Astrocyte (in vitro differentiated cells and primary cell): ENCODE measurements at regions not wholly inside any gene's neighbourhood (a gene's known extent, or its start where the extent isn't known, plus 50 kb on each side); places are given as distances from the start of the nearest gene placed in this dataset.

ENCODE experiments used
- DNase-seq: peaks from one replicate; pipeline ENCODE4 v3.0.0-alpha.2; 2010; ENCODE audit warnings: low read depth
- FAIRE-seq: peaks from 2 replicates; lab custom pipeline; 2011; peaks lifted over from hg19 to GRCh38; lab: Jason Lieb, UNC
- H2AFZ ChIP-seq: 2 replicates; pipeline ENCODE4 v1.6.0; 2012; ENCODE audit warnings: low read depth, low read length, inconsistent platforms
- H3K27ac ChIP-seq: 2 replicates; pipeline ENCODE4 v1.5.1; 2011; ENCODE audit warnings: low read depth, low read length, inconsistent platforms
- H3K27me3 ChIP-seq: 2 replicates; pipeline ENCODE4 v1.6.0; 2011; ENCODE audit warnings: low read length, inconsistent platforms; ENCODE audit not compliant: insufficient read depth
- H3K36me3 ChIP-seq: 2 replicates; pipeline ENCODE4 v1.5.1; 2011; ENCODE audit warnings: low read length, inconsistent platforms; ENCODE audit not compliant: insufficient read depth
- H3K4me1 ChIP-seq: 2 replicates; pipeline ENCODE4 v1.5.1; 2011; ENCODE audit warnings: low read length, inconsistent platforms; ENCODE audit not compliant: insufficient read depth
- H3K4me2 ChIP-seq: 2 replicates; pipeline ENCODE4 v1.6.0; 2012; ENCODE audit warnings: low read length, inconsistent platforms
- H3K4me3 ChIP-seq: 2 replicates; pipeline ENCODE4 v1.5.1; 2011; ENCODE audit warnings: low read depth, mild to moderate bottlenecking, low read length, inconsistent platforms; ENCODE audit not compliant: insufficient read depth
- H3K79me2 ChIP-seq: 2 replicates; pipeline ENCODE4 v1.6.0; 2012; ENCODE audit warnings: mild to moderate bottlenecking, low read length, inconsistent platforms; ENCODE audit not compliant: insufficient read depth
- H3K9ac ChIP-seq: 2 replicates; pipeline ENCODE4 v1.6.0; 2012; ENCODE audit warnings: mild to moderate bottlenecking, low read length, inconsistent platforms
- H3K9me3 ChIP-seq: 2 replicates; pipeline ENCODE4 v1.5.1; 2012; ENCODE audit warnings: low read depth, mild to moderate bottlenecking, low read length, inconsistent platforms; ENCODE audit not compliant: insufficient read depth
- H4K20me1 ChIP-seq: 2 replicates; pipeline ENCODE4 v1.6.0; 2012; ENCODE audit warnings: low read length, inconsistent platforms; ENCODE audit not compliant: insufficient read depth
- H3K27ac Mint-ChIP-seq: one replicate; pipeline ENCODE4 v1.8.0; 2021; ENCODE audit warnings: mild to moderate bottlenecking, mixed read lengths; ENCODE audit not compliant: unreplicated experiment
- H3K27me3 Mint-ChIP-seq: one replicate; pipeline ENCODE4 v1.8.0; 2021; ENCODE audit warnings: low read depth, mixed read lengths; ENCODE audit not compliant: unreplicated experiment
- H3K36me3 Mint-ChIP-seq: one replicate; pipeline ENCODE4 v1.8.0; 2021; ENCODE audit warnings: low read depth, mixed read lengths; ENCODE audit not compliant: unreplicated experiment
- H3K4me1 Mint-ChIP-seq: one replicate; pipeline ENCODE4 v1.8.0; 2021; ENCODE audit warnings: low read depth, mixed read lengths; ENCODE audit not compliant: unreplicated experiment
- H3K4me3 Mint-ChIP-seq: one replicate; pipeline ENCODE4 v1.8.0; 2021; ENCODE audit warnings: mild to moderate bottlenecking, moderate library complexity, mixed read lengths; ENCODE audit not compliant: unreplicated experiment
- H3K9me3 Mint-ChIP-seq: one replicate; pipeline ENCODE4 v1.8.0; 2021; ENCODE audit warnings: mild to moderate bottlenecking, mixed read lengths; ENCODE audit not compliant: unreplicated experiment
- EZH2 ChIP-seq: IDR thresholded peaks from 2 replicates; pipeline ENCODE4 v1.6.1; 2012; ENCODE audit warnings: mild to moderate bottlenecking, low read length, inconsistent platforms; ENCODE audit not compliant: insufficient read depth
- TF ChIP-seq, protein P1 (sequence below): IDR thresholded peaks from 2 replicates; pipeline ENCODE4 v1.5.1; 2011; ENCODE audit warnings: low read depth, mild to moderate bottlenecking, inconsistent platforms, low read length, moderate library complexity; ENCODE audit not compliant: insufficient read depth

DNA sequence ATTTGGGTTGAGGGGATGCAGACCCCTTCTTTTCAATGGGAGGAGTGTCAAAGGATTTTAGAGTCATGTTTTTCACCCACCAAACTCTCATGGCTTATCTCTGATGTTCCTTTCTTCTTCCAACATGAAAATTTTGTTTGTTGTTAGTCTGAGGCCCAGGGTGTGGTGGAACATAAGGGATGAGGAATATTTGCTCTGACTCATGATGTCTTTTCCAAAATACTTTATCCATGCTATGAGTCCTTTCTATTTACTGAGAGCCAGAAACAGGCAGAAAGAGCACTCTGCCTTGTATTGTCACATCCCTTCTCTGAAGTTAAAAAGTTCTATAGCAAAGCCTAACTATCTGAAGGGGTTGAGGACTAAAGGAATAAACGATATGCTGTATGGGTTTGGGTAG is 61.6 kb upstream of the GYPA start:
- peaks cover 2% of the 10 kb centered on the region for H3K9me3 ChIP-seq
- H3K79me2 ChIP-seq, result no peaks in the 10 kb centered on the region
- no peak for TF ChIP-seq EZH2
- TF ChIP-seq, protein P1, sequence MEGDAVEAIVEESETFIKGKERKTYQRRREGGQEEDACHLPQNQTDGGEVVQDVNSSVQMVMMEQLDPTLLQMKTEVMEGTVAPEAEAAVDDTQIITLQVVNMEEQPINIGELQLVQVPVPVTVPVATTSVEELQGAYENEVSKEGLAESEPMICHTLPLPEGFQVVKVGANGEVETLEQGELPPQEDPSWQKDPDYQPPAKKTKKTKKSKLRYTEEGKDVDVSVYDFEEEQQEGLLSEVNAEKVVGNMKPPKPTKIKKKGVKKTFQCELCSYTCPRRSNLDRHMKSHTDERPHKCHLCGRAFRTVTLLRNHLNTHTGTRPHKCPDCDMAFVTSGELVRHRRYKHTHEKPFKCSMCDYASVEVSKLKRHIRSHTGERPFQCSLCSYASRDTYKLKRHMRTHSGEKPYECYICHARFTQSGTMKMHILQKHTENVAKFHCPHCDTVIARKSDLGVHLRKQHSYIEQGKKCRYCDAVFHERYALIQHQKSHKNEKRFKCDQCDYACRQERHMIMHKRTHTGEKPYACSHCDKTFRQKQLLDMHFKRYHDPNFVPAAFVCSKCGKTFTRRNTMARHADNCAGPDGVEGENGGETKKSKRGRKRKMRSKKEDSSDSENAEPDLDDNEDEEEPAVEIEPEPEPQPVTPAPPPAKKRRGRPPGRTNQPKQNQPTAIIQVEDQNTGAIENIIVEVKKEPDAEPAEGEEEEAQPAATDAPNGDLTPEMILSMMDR, result no peak
- no peaks in the 10 kb centered on the region for H3K4me1 ChIP-seq
- no peak overlapping the region for H3K27ac ChIP-seq
- Mint-ChIP-seq H3K36me3 (no peaks in the 10 kb centered on the region), H3K27me3 (no peaks in the 10 kb centered on the region), H3K4me1 (no peaks in the 10 kb centered on the region), H3K4me3 (no peak overlapping the region), H3K27ac (no peak overlapping the region), H3K9me3 (peaks cover 1% of the 10 kb centered on the region)
- H2AFZ ChIP-seq, result no peak overlapping the region
- H3K27me3 ChIP-seq, result no peaks in the 10 kb centered on the region
- FAIRE-seq (no peak), DNase-seq (no peak)
- no peaks in the 10 kb centered on the region for H3K36me3 ChIP-seq
- no peak overlapping the region for H3K4me3 ChIP-seq
- H3K4me2 ChIP-seq, result no peak overlapping the region
- no peak overlapping the region for H3K9ac ChIP-seq
- H4K20me1 ChIP-seq, result no peaks in the 10 kb centered on the region

GRCh38 chr4:144203155-144203554 is 62.6 kb upstream of the GYPA start:
- H3K4me1 ChIP-seq, result no peaks in the 10 kb centered on the region
- Mint-ChIP-seq H3K9me3 (no peaks in the 10 kb centered on the region), H3K4me3 (no peak overlapping the region), H3K4me1 (no peaks in the 10 kb centered on the region), H3K27me3 (no peaks in the 10 kb centered on the region), H3K27ac (no peak overlapping the region), H3K36me3 (no peaks in the 10 kb centered on the region)
- TF ChIP-seq, protein P1, result no peak
- TF ChIP-seq EZH2, result no peak
- FAIRE-seq, result no peak
- H3K9ac ChIP-seq, result no peak overlapping the region
- H3K9me3 ChIP-seq, result no peaks in the 10 kb centered on the region
- H3K79me2 ChIP-seq, result no peaks in the 10 kb centered on the region
- no peaks in the 10 kb centered on the region for H3K27me3 ChIP-seq
- no peak overlapping the region for H2AFZ ChIP-seq
- no peak overlapping the region for H3K4me2 ChIP-seq
- no peak overlapping the region for H3K4me3 ChIP-seq
- no peaks in the 10 kb centered on the region for H4K20me1 ChIP-seq
- no peaks in the 10 kb centered on the region for H3K36me3 ChIP-seq
- no peak overlapping the region for H3K27ac ChIP-seq
- no peak for DNase-seq

- Histone ChIP-seq H3K79me2 (no peaks in the 10 kb centered on the region), H3K9ac (no peak overlapping the region), H3K27me3 (no peaks in the 10 kb centered on the region), H3K4me2 (no peak overlapping the region), H3K9me3 (no peaks in the 10 kb centered on the region), H4K20me1 (no peaks in the 10 kb centered on the region), H3K36me3 (no peaks in the 10 kb centered on the region), H3K4me3 (no peak overlapping the region), H2AFZ (no peak overlapping the region), H3K27ac (no peak overlapping the region), H3K4me1 (no peaks in the 10 kb centered on the region)
- Mint-ChIP-seq H3K27me3 (no peaks in the 10 kb centered on the region), H3K36me3 (no peaks in the 10 kb centered on the region), H3K4me3 (no peak overlapping the region), H3K4me1 (no peaks in the 10 kb centered on the region), H3K9me3 (no peaks in the 10 kb centered on the region), H3K27ac (no peak overlapping the region)
- TF ChIP-seq, protein P1, result no peak
- TF ChIP-seq EZH2, result no peak
- DNase-seq (no peak), FAIRE-seq (no peak)
These were observed 63.9 kb upstream of the GYPA start for GRCh38 chr4:144204431-144204830.
